A673 (cell line): ENCODE measurements at regions not wholly inside any gene's neighbourhood (a gene's known extent, or its start where the extent isn't known, plus 50 kb on each side); places are given as distances from the start of the nearest gene placed in this dataset.

Source experiments
- EZH2 ChIP-seq: fragments of 200-600 bp; sonication (generic); IDR thresholded peaks from 2 replicates; pipeline ENCODE4 v1.6.1; 2017; ENCODE audit warnings: borderline replicate concordance, low read depth, mild to moderate bottlenecking, mixed read lengths, antibody characterized with exemption, low read length; ENCODE audit not compliant: poor library complexity, severe bottlenecking
- TF ChIP-seq, protein P1 (sequence below): fragments of 300-800, 200-600 bp; sonication (generic); conservative IDR thresholded peaks from 2 replicates; pipeline ENCODE4 v1.5.1; 2017; ENCODE audit warnings: low read depth, mild to moderate bottlenecking, antibody characterized with exemption, low read length, moderate library complexity, mixed read lengths

DNA sequence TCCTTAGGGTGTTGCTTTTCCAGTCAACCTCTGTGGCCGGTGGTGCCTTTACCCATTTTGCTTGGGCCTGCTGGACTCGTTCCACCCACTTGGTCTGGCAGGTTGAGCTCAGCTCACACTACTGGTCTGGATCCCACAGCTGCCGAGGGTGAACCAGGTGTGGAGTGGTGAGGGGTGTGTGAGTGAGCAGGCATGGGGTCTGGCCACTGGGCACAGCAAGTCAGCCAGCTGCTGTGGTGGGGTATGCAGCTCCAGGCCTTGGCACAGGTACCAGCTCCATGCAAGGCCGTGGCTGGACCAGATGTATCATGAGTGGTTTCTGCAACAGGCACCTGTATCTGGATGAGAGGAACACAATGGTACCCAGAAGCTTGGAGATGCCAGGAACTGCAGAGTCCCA lies 277.6 kb upstream of the KLHL1 start:
- TF ChIP-seq, protein P1, sequence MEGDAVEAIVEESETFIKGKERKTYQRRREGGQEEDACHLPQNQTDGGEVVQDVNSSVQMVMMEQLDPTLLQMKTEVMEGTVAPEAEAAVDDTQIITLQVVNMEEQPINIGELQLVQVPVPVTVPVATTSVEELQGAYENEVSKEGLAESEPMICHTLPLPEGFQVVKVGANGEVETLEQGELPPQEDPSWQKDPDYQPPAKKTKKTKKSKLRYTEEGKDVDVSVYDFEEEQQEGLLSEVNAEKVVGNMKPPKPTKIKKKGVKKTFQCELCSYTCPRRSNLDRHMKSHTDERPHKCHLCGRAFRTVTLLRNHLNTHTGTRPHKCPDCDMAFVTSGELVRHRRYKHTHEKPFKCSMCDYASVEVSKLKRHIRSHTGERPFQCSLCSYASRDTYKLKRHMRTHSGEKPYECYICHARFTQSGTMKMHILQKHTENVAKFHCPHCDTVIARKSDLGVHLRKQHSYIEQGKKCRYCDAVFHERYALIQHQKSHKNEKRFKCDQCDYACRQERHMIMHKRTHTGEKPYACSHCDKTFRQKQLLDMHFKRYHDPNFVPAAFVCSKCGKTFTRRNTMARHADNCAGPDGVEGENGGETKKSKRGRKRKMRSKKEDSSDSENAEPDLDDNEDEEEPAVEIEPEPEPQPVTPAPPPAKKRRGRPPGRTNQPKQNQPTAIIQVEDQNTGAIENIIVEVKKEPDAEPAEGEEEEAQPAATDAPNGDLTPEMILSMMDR: no peak
- no peak for TF ChIP-seq EZH2
